Epidermal melanocyte (primary cell): ENCODE measurements at regions not wholly inside any gene's neighbourhood (a gene's known extent, or its start where the extent isn't known, plus 50 kb on each side); places are given as distances from the start of the nearest gene placed in this dataset.
A peak's percentile ranks its signal among the peaks of the same experiment; 100 is the strongest.

Experiments
- DNase-seq: peaks from one replicate; pipeline ENCODE4 v3.0.0; 2011; ENCODE audit warnings: low spot score; ENCODE audit not compliant: insufficient read length

DNA sequence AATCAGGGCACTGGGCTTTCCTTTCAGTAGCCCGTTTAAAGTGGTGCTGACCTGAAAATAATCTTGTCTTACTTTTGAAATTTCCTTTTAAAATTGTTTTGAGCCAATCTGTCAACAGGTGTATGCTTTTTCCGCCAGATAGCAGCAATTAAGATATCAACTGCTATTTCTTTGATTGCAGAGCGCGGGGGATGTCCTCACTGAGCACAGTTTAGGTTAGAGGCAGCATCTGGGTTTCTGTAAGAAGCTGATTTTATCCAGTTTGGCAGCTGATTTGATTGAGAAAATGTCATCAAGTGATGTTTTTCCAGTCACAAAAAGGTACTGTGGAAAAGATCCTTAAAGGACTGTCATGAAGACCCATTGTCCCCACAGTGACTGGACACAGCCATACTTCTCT is 371.8 kb downstream of the ADAMTS20 start:
- DNase-seq = no peak

GRCh38 chr12:43179486-43179885 is 372.5 kb downstream of the ADAMTS20 start:
- no peak for DNase-seq

DNA sequence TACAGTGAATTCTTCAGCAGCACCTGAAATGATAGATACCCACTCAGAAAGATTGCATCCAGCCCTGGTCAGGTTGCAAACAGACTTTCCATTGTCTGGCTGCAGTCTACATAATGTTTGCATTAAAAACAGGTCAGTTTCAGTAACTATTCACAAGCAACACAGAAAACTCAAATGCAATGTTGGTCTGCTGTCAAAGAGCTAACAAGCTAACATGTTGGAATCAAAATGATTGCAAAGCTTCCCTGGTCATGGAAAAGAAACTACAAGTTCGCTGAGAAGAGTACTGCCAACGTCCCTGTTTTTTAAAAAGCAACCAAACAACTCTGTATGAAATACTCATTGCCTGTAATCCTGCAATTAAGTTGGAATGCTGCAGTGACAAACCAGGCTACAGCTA is 374.7 kb downstream of the ADAMTS20 start:
- no peak for DNase-seq

- no peak for DNase-seq
These were observed 382.8 kb downstream of the ADAMTS20 start for GRCh38 chr12:43169115-43169681.

- DNase-seq = no peak
These were observed 384.3 kb downstream of the ADAMTS20 start for GRCh38 chr12:43167691-43168090.

GRCh38 chr12:43165351-43165750 is 386.7 kb downstream of the ADAMTS20 start:
- no peak for DNase-seq

DNA sequence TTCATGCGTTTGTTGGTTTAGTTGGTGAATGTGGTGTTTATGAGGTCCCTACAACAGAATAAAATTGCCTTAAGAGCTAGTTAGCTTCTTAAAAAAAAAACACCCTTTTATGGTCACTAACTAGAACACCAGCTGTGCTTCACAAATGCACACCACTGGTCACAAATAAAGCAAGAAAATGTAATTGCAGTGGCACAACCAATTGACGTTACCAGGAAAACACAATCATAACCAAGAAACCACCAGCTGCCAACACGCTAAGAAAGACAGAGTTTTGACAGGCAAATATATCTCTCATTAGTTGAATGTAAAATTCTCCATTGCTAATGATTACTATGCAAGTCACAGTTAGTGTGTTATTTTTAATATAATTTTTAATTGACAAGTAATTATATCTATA is 389.9 kb downstream of the ADAMTS20 start:
- DNase-seq = no peak

GRCh38 chr12:43159506-43159905 is 392.5 kb downstream of the ADAMTS20 start:
- no peak for DNase-seq

DNA sequence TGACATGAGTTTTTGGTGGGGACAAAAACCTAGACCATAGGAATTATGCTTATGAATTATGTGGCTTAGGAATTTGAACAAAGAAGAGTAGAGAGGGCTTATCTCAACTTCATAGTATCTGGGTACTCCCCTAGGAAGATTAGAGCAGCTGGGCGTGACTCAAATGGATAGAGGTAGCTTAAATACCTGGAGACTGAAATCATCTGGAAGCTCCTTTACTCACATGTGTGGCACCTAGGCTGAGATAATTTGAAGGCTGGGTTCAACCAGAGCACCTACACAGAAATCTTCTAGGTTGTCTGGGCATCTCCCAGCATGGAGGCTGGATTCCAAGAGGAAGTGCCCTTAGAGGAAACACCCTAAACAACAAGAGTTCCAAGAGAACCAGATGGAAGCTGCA is 393.9 kb downstream of the ADAMTS20 start:
- DNase-seq = no peak

GRCh38 chr12:43155376-43155775 is 396.6 kb downstream of the ADAMTS20 start:
- DNase-seq = no peak

GRCh38 chr12:43154498-43155045 is 397.4 kb downstream of the ADAMTS20 start:
- DNase-seq = no peak

- DNase-seq = peak; percentile 19
These were observed 400.5 kb downstream of the ADAMTS20 start for GRCh38 chr12:43151441-43151981.

GRCh38 chr12:43148691-43149090 is 403.3 kb downstream of the ADAMTS20 start:
- DNase-seq = no peak

- no peak for DNase-seq
These were observed 404.1 kb downstream of the ADAMTS20 start for GRCh38 chr12:43147878-43148277.

GRCh38 chr12:43145481-43145880 is 406.5 kb downstream of the ADAMTS20 start:
- DNase-seq = no peak

- no peak for DNase-seq
These were observed 408.7 kb downstream of the ADAMTS20 start for GRCh38 chr12:43143278-43143677.

GRCh38 chr12:43132291-43132690 is 419.7 kb downstream of the ADAMTS20 start:
- no peak for DNase-seq

DNA sequence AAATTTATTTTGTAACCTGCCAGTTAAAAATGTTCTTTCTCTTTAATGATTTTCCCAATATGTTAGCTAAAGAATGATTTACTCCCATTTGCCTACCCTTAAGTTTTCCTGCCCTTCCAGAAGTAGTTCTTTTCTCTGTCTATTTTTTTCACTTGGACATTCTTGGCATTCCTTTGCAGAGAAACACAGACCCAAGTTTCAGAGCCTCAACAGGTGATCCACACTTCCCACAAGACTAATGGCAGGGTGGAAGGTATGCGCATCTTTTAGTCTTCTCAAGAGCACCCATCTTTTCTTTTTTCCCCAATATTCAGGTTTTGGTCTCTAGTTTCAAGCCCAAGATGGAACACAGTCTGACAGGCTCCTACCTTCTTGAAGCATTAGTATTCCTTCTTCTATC is 420.7 kb downstream of the ADAMTS20 start:
- DNase-seq = no peak

DNA sequence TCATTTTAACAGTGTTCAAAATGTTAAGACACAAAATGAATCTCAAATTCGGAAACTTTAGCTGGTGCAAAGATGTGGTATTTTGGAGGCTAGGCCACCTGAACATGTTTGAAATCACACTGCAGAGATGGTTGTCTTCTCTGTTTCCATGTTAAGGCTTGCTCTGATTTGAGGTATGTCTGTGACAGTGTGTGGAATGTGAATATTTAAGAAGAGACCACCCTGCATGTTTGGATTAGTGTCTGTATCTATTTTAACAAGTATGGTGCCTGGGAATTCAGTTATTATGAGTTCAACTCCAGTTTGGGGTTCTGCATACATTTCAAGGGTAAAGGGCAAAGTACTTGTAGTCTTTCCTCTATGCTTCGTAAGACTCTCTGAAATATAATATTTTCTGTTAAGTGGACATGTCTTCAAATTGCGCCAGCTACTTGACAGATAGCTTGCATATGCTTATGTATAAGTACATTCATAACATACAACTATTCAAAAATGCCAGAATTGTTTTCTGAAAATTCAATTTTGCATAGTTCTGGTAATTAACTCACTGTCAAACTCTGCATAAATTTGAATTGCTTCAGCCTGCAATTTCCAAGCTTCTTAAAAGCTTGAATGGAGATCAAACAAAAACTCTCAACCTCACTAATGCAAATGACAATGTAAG is 424.0 kb downstream of the ADAMTS20 start:
- DNase-seq = no peak

DNA sequence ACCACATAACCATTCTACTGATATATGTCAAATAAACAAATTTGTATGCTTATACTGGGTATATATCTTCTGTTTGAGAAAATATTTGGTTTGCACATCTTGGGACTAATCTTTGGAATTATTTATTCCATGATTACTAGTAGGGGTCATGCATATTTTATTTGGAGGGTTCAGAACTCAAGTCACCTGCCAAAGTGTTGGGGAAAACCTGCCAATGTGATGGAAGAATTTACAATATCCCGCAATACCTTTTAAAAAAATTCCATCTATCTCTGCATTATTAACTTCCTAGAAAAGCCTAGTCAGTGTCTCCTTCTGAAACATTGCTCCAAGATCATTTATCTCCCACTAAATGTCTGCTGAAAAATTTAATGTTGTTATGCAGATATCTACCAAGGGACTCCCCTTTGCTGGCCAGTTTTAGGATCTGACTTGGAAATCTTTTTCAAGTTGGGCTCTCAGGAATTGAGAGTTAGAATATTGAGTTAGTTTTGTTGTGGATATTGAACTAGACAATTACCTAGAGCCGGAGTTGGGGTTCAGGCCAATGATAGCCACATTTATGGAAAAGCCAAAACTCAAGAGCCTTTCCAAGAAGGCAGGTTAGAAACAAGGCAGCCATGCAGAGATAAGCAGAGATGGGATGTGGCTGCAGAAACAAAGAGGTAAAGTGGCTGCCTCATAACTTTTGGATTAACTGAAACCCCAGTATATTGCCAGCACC is 425.2 kb downstream of the ADAMTS20 start:
- DNase-seq = no peak

DNA sequence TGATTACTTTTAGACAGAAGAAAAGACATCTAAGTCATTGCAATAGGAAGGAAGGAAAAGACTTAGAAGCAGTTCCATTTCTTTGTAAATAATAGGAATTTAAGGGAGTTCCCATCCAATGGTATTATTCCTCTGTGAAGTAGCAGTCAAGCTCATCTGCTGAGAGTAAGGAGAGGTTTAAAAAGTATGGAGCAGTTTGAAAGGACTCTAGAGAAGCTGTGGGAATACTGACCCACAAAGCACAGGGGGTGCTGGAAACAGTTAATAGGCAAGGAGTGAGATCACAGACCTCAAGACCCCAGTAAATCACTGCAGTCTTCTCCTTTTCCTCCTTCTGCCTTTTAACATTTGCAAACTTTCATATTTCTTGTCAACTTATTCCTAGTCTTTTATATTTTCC is 428.5 kb downstream of the ADAMTS20 start:
- DNase-seq = no peak

DNA sequence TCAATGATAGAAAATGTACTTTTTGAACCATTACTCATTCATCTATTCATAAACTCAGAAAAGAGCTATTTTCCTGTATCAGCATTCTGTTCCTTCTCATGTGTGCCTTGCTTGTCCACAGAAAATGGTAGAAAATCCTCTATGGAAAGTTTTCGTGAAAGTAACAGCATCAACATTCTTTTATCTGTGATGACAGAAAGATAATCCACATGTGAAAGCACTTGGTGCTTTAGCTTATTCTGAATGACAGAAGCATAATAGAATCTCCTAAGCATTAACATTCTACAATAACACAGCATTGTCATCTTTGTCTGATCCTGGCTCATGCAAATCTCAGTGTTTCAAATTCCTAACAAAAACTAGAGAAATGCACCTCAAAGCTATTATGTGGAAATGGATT is 431.9 kb downstream of the ADAMTS20 start:
- no peak for DNase-seq
